HUES64 (cell line): ENCODE measurements at regions not wholly inside any gene's neighbourhood (a gene's known extent, or its start where the extent isn't known, plus 50 kb on each side); places are given as distances from the start of the nearest gene placed in this dataset.

Experiments used
- H3K27ac ChIP-seq: 2 replicates; pipeline ENCODE4 v1.7.0; 2013; ENCODE audit warnings: low read depth, low read length, inconsistent platforms
- H3K27me3 ChIP-seq: 2 replicates; pipeline ENCODE4 v1.6.1; 2013; ENCODE audit warnings: mild to moderate bottlenecking, low read length; ENCODE audit not compliant: insufficient read depth
- H3K36me3 ChIP-seq: 2 replicates; pipeline ENCODE4 v1.6.1; 2013; ENCODE audit warnings: mild to moderate bottlenecking, low read length; ENCODE audit not compliant: insufficient read depth
- H3K4me1 ChIP-seq: 2 replicates; pipeline ENCODE4 v1.6.1; 2013; ENCODE audit warnings: mild to moderate bottlenecking, low read length, moderate library complexity; ENCODE audit not compliant: insufficient read depth
- H3K4me3 ChIP-seq: 2 replicates; pipeline ENCODE4 v1.5.1; 2013; ENCODE audit warnings: mild to moderate bottlenecking, low read length, moderate library complexity
- H3K9ac ChIP-seq: 2 replicates; pipeline ENCODE4 v1.6.1; 2013; ENCODE audit warnings: mild to moderate bottlenecking, low read depth, low read length
- H3K9me3 ChIP-seq: 2 replicates; pipeline ENCODE4 v1.6.1; 2013; ENCODE audit warnings: low read depth, low read length; ENCODE audit not compliant: insufficient read depth
- WGBS: fragments of 150-250, 120-280 bp; methylation state at CpG from one replicate; pipeline ENCODE4 v1.1.7; 2013; ENCODE audit warnings: missing lambda C conversion rate; 5-methylcytosine and 5-hydroxymethylcytosine counted together

DNA sequence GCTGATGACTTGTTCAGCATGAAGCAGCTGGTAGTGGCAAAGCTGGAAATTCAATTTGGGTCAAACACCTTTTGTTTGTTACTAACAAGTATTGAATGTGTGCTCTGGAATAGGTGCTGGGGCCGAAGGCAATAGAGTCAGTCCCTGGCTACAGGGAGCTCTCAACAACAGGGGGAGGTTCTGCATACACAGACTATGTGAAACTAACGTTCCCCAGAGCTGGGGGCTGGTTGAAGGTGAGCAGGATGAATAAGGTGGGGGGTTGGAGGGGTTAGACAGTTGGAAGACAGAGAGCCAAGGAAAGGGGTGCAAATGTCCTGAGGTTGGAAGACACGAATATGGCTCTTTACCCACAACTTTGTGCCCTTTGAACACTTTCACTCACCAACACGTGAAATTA is 84.1 kb upstream of the PLPP4 start:
- WGBS, result 92% methylated on average over 4 of the region's 4 CpGs
- no peak overlapping the region for H3K27ac ChIP-seq

DNA sequence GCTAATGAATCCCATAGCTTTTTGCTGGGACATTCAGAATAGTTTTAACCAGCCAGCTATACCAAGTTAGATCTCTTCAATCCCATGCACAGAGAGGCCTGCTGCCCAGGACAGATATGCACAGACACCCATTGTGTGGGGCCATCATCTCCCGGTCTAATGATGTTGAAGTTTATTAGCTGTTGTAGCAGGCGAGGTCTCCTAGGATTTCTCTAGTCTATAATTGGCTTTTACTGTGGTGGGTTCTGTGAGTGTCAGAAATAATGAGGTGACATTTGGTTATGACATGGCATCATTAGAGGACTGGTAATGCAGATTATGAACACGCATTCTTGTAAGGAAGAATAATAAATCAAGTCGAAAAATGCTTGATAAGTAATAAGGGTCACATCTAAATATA is 81.4 kb upstream of the PLPP4 start:
- Histone ChIP-seq H3K36me3 (no peaks in the 10 kb centered on the region), H3K4me3 (no peak overlapping the region), H3K4me1 (no peaks in the 10 kb centered on the region), H3K27me3 (no peaks in the 10 kb centered on the region), H3K9me3 (no peaks in the 10 kb centered on the region), H3K27ac (no peak overlapping the region), H3K9ac (no peak overlapping the region)
- 95% methylated on average over 4 of the region's 4 CpGs for WGBS

More for the DNA sequence above, 84.1 kb upstream of the PLPP4 start:
- Histone ChIP-seq H3K4me3 (no peak overlapping the region), H3K27me3 (no peaks in the 10 kb centered on the region), H3K9ac (no peak overlapping the region), H3K36me3 (no peaks in the 10 kb centered on the region), H3K4me1 (no peaks in the 10 kb centered on the region), H3K9me3 (no peaks in the 10 kb centered on the region)

DNA sequence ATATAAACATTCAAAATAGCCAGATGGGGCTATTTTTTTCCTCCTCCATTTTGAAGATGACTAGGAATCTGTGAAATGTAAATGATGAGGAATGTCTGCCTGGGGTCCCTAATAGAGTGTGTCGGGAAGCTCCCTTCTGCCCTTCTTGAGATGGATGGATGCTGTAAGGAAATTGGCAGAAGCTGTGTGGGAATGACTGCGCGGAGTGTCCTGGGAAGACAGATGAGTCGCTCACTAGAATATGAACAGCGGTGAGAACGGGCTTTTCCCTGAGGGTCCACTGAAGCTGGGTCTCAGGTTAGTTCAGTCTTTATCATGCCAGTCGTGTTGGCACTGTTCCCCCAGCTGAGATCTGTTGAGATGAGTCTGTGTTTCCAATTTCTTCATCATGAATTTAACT is 75.1 kb upstream of the PLPP4 start:
- no peak overlapping the region for H3K4me3 ChIP-seq
- H3K36me3 ChIP-seq, result no peaks in the 10 kb centered on the region
- no peaks in the 10 kb centered on the region for H3K9me3 ChIP-seq
- no peaks in the 10 kb centered on the region for H3K4me1 ChIP-seq
- H3K9ac ChIP-seq, result no peak overlapping the region
- H3K27ac ChIP-seq, result no peak overlapping the region
- WGBS, result 95% methylated on average over 7 of the region's 7 CpGs
- H3K27me3 ChIP-seq, result no peaks in the 10 kb centered on the region

DNA sequence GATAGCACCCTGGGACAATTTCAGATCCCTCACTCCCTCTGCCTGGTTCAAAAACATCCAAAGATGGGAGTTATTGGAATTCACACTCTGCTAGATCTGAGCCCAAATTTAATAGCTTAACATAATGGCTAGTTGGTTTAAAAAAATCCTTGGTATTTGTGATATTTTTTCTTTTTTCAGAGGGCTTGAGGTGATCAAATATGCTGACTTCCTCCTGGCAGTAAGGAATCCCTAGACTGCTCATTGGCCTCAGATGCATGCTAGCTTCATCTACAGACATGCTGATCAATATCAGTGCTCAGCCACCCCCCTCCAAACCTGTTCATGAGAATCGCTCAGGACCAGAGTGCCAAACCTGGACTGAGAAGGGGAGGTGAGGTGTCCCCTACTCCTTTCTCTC is 74.7 kb upstream of the PLPP4 start:
- Histone ChIP-seq H3K36me3 (no peaks in the 10 kb centered on the region), H3K4me3 (no peak overlapping the region), H3K27ac (no peak overlapping the region), H3K9me3 (no peaks in the 10 kb centered on the region), H3K4me1 (no peaks in the 10 kb centered on the region), H3K9ac (no peak overlapping the region), H3K27me3 (no peaks in the 10 kb centered on the region)
- 100% methylated on average over 1 of the region's 1 CpG for WGBS

- Histone ChIP-seq H3K27ac (no peak overlapping the region), H3K9ac (no peak overlapping the region), H3K4me3 (no peak overlapping the region), H3K27me3 (no peaks in the 10 kb centered on the region), H3K4me1 (peaks cover 5% of the 10 kb centered on the region; the same call in 1 of the 2 replicates), H3K36me3 (no peaks in the 10 kb centered on the region), H3K9me3 (no peaks in the 10 kb centered on the region)
- WGBS, result 87% methylated on average over 4 of the region's 4 CpGs
Measured at GRCh38 chr10:120385992-120386391, 71.0 kb upstream of the PLPP4 start.

DNA sequence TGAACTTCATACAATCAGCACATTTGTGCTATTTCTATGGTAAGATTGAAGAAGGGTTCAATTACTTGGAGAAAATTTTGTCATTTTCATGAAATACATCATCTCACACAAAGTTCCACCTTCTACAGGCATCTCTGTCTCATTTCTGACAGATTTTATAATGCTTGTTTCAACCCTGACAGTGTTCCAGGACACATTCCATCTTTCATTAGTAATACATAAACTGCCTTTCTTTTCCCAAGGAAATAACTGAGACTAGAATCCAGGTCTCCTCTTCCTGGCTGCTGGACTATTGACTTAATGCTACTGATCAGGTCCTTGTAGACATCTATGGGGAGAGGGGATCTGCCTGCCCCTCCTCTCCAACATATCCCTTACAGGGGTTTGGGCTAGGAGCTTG is 70.1 kb upstream of the PLPP4 start:
- H3K27me3 ChIP-seq, result no peaks in the 10 kb centered on the region
- H3K27ac ChIP-seq, result no peak overlapping the region
- H3K4me1 ChIP-seq, result peaks cover 5% of the 10 kb centered on the region; the same call in 1 of the 2 replicates
- H3K9me3 ChIP-seq, result no peaks in the 10 kb centered on the region
- no peak overlapping the region for H3K9ac ChIP-seq
- H3K36me3 ChIP-seq, result no peaks in the 10 kb centered on the region
- H3K4me3 ChIP-seq, result no peak overlapping the region

- no peak overlapping the region for H3K4me3 ChIP-seq
- no peaks in the 10 kb centered on the region for H3K9me3 ChIP-seq
- H3K9ac ChIP-seq, result no peak overlapping the region
- no peaks in the 10 kb centered on the region for H3K27me3 ChIP-seq
- no peaks in the 10 kb centered on the region for H3K36me3 ChIP-seq
- 71% methylated on average over 2 of the region's 2 CpGs for WGBS
- H3K27ac ChIP-seq, result no peak overlapping the region
- peaks cover 5% of the 10 kb centered on the region; the same call in 1 of the 2 replicates for H3K4me1 ChIP-seq
Measured at GRCh38 chr10:120387326-120387725, 69.7 kb upstream of the PLPP4 start.

DNA sequence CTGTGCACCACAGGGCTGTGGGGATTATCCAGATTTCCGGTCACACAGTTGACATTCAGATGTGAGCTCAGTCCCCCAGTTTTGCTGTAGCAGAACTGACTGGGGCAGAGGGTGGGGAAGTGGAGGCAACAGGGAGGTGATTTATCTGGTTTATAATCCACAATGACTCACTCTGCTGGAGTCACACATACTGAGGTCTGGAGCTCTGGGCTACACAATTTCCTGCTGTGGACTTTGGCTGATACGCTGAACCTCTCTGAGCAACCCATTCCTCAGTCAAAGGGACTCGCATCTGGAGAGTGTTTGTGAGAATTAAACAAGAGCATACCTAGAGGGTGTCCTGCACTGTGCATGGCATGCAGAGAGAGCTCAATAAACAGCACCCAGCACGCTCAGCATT is 64.8 kb upstream of the PLPP4 start:
- Histone ChIP-seq H3K27ac (no peak overlapping the region), H3K9me3 (no peaks in the 10 kb centered on the region), H3K9ac (no peak overlapping the region), H3K4me1 (peaks cover 5% of the 10 kb centered on the region; the same call in 1 of the 2 replicates), H3K4me3 (no peak overlapping the region), H3K27me3 (no peaks in the 10 kb centered on the region), H3K36me3 (no peaks in the 10 kb centered on the region)
- WGBS, result 96% methylated on average over 4 of the region's 4 CpGs

DNA sequence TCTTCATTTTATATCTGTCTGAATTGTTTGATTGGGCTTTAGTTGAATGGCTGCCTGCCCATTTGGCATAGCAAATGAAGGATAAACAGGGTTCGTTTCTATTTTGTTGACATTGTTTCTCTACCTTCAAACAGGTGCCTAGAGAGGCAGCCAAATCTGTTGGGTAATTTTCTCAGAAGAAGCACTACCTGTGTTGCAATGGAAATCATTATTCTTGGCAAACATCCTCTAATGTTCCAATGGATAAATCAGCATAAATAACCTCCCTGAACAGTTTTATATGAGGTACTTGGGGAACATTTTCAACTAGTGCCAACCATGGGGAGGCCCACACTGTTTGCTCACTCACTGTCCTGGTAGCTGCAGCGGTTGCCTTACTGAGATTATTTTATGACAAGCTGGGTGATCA is 64.4 kb upstream of the PLPP4 start:
- 88% methylated on average over 2 of the region's 2 CpGs for WGBS
- H3K36me3 ChIP-seq, result no peaks in the 10 kb centered on the region
- no peak overlapping the region for H3K27ac ChIP-seq
- peaks cover 5% of the 10 kb centered on the region; the same call in 1 of the 2 replicates for H3K4me1 ChIP-seq
- H3K9ac ChIP-seq, result no peak overlapping the region
- H3K4me3 ChIP-seq, result no peak overlapping the region
- no peaks in the 10 kb centered on the region for H3K9me3 ChIP-seq
- H3K27me3 ChIP-seq, result no peaks in the 10 kb centered on the region

GRCh38 chr10:120394446-120394845 is 62.6 kb upstream of the PLPP4 start:
- Histone ChIP-seq H3K9ac (no peak overlapping the region), H3K27ac (no peak overlapping the region), H3K4me1 (peaks cover 3% of the 10 kb centered on the region; the same call in 1 of the 2 replicates)

GRCh38 chr10:120396228-120396627 is 60.8 kb upstream of the PLPP4 start:
- H3K4me3 ChIP-seq, result no peak overlapping the region
- no peak overlapping the region for H3K9ac ChIP-seq
- no peaks in the 10 kb centered on the region for H3K9me3 ChIP-seq
- no peaks in the 10 kb centered on the region for H3K4me1 ChIP-seq
- H3K27me3 ChIP-seq, result no peaks in the 10 kb centered on the region
- no peaks in the 10 kb centered on the region for H3K36me3 ChIP-seq
- no peak overlapping the region for H3K27ac ChIP-seq
- 92% methylated on average over 6 of the region's 6 CpGs for WGBS

More at GRCh38 chr10:120394446-120394845, 62.6 kb upstream of the PLPP4 start:
- WGBS, result 94% methylated on average over 1 of the region's 1 CpG
- H3K36me3 ChIP-seq, result no peaks in the 10 kb centered on the region
- no peaks in the 10 kb centered on the region for H3K9me3 ChIP-seq
- no peaks in the 10 kb centered on the region for H3K27me3 ChIP-seq
- H3K4me3 ChIP-seq, result no peak overlapping the region

GRCh38 chr10:120398180-120398579 is 58.8 kb upstream of the PLPP4 start:
- 70% methylated on average over 4 of the region's 4 CpGs for WGBS
- no peaks in the 10 kb centered on the region for H3K4me1 ChIP-seq

More at GRCh38 chr10:120398180-120398579, 58.8 kb upstream of the PLPP4 start:
- no peak overlapping the region for H3K9ac ChIP-seq
- H3K36me3 ChIP-seq, result no peaks in the 10 kb centered on the region
- H3K4me3 ChIP-seq, result no peak overlapping the region
- H3K27me3 ChIP-seq, result no peaks in the 10 kb centered on the region
- H3K27ac ChIP-seq, result no peak overlapping the region
- H3K9me3 ChIP-seq, result no peaks in the 10 kb centered on the region
